DND-41 (cell line): ENCODE measurements at regions not wholly inside any gene's neighbourhood (a gene's known extent, or its start where the extent isn't known, plus 50 kb on each side); places are given as distances from the start of the nearest gene placed in this dataset.

Source experiments
- ATAC-seq: fragments of 200-7000 bp; cut with Tn5 transposase; 3 replicates; pipeline ENCODE4 v1.9.1; 2021; ENCODE audit warnings: low read depth; ENCODE audit not compliant: insufficient read depth
- DNase-seq: peaks from one replicate; pipeline ENCODE4 v3.0.0-alpha.2; 2020
- H2AFZ ChIP-seq: 2 replicates; pipeline ENCODE4 v1.6.0; 2012; ENCODE audit warnings: low read depth, low read length
- H3K27ac ChIP-seq: 2 replicates; pipeline ENCODE4 v1.5.1; 2012; ENCODE audit warnings: low read length, inconsistent platforms
- H3K27me3 ChIP-seq: fragments of 200-600 bp; sonication (generic); 2 replicates; pipeline ENCODE4 v1.6.0; 2012; ENCODE audit warnings: low read length, mild to moderate bottlenecking, inconsistent platforms; ENCODE audit not compliant: insufficient read depth, poor library complexity
- H3K36me3 ChIP-seq: 2 replicates; pipeline ENCODE4 v1.5.1; 2012; ENCODE audit warnings: low read length, inconsistent platforms; ENCODE audit not compliant: insufficient read depth
- H3K4me1 ChIP-seq: 2 replicates; pipeline ENCODE4 v1.5.1; 2012; ENCODE audit warnings: mild to moderate bottlenecking, low read length; ENCODE audit not compliant: insufficient read depth
- H3K4me2 ChIP-seq: 2 replicates; pipeline ENCODE4 v1.6.0; 2012; ENCODE audit warnings: mild to moderate bottlenecking, moderate library complexity, low read length, inconsistent platforms; ENCODE audit not compliant: insufficient read depth
- H3K4me3 ChIP-seq, 2 experiments: fragments of 200-600 bp in 1 of 2; shearing (Covaris generic) in 1 of 2; 2 replicates each; pipeline ENCODE4 v1.5.1; 2012 to 2016; ENCODE audit warnings: inconsistent platforms in 2 of 2, low read length in 2 of 2, mild to moderate bottlenecking in 2 of 2, low read depth in 1 of 2, moderate library complexity in 1 of 2
- H3K79me2 ChIP-seq: 2 replicates; pipeline ENCODE4 v1.6.0; 2012; ENCODE audit warnings: low read length, inconsistent platforms; ENCODE audit not compliant: insufficient read depth
- H3K9ac ChIP-seq: 2 replicates; pipeline ENCODE4 v1.6.0; 2012; ENCODE audit warnings: low read depth, mild to moderate bottlenecking, inconsistent platforms, low read length, moderate library complexity
- H3K9me3 ChIP-seq: 2 replicates; pipeline ENCODE4 v1.5.1; 2012; ENCODE audit warnings: low read length, moderate library complexity, mild to moderate bottlenecking, inconsistent platforms; ENCODE audit not compliant: insufficient read depth, severe bottlenecking
- H4K20me1 ChIP-seq: 2 replicates; pipeline ENCODE4 v1.6.0; 2012; ENCODE audit warnings: low read length; ENCODE audit not compliant: insufficient read depth
- CTCF ChIP-seq: IDR thresholded peaks from 2 replicates; pipeline ENCODE4 v1.5.1; 2012; ENCODE audit warnings: borderline replicate concordance, low read length, moderate library complexity, mild to moderate bottlenecking; ENCODE audit not compliant: poor library complexity, severe bottlenecking; ENCODE audit errors: extremely low read depth
- EZH2 ChIP-seq: IDR thresholded peaks from 3 replicates; pipeline ENCODE4 v1.6.1; 2012; ENCODE audit warnings: borderline replicate concordance, low read depth, mild to moderate bottlenecking, moderate library complexity, low read length, inconsistent platforms; ENCODE audit not compliant: severe bottlenecking

GRCh38 chr10:31140716-31141115, 109.1 kb upstream of the ZNF438 start:
- Histone ChIP-seq H4K20me1 (no peaks in the 10 kb centered on the region), H3K27ac (peak overlapping the region; percentile 99), H3K4me3 (no peak overlapping the region), H2AFZ (no peak overlapping the region), H3K9me3 (no peaks in the 10 kb centered on the region), H3K27me3 (no peaks in the 10 kb centered on the region), H3K9ac (peak overlapping the region; percentile 15; the same call in 1 of the 2 replicates), H3K4me2 (no peak overlapping the region), H3K79me2 (peaks cover 45% of the 10 kb centered on the region), H3K36me3 (no peaks in the 10 kb centered on the region), H3K4me1 (peaks cover 90% of the 10 kb centered on the region)
- DNase-seq: peak; percentile 7
- TF ChIP-seq CTCF (no peak), EZH2 (no peak)
- ATAC-seq: no peak

- no peak for ATAC-seq
- Histone ChIP-seq H3K27me3 (no peaks in the 10 kb centered on the region), H3K79me2 (peaks cover 54% of the 10 kb centered on the region), H3K4me1 (peaks cover 85% of the 10 kb centered on the region), H2AFZ (no peak overlapping the region), H3K27ac (peak overlapping the region; percentile 99), H3K9me3 (no peaks in the 10 kb centered on the region), H3K9ac (no peak overlapping the region), H4K20me1 (no peaks in the 10 kb centered on the region), H3K4me2 (no peak overlapping the region), H3K4me3 (no peak overlapping the region), H3K36me3 (no peaks in the 10 kb centered on the region; the same call in 1 of the 2 replicates)
- peak; percentile 3 for DNase-seq
- TF ChIP-seq EZH2: no peak
- TF ChIP-seq CTCF: no peak
Measured at GRCh38 chr10:31142026-31142425, 110.4 kb upstream of the ZNF438 start.

- H4K20me1 ChIP-seq: no peaks in the 10 kb centered on the region
- peaks cover 81% of the 10 kb centered on the region for H3K4me1 ChIP-seq
- TF ChIP-seq EZH2 (no peak), CTCF (no peak)
- H3K36me3 ChIP-seq: peaks cover 3% of the 10 kb centered on the region; the same call in 1 of the 2 replicates
- H3K4me3 ChIP-seq: peak overlapping the region in 1 of 2 experiments; percentile 19; a peak in 1 of 4 replicates
- H3K9me3 ChIP-seq: no peaks in the 10 kb centered on the region
- H3K79me2 ChIP-seq: peaks cover 68% of the 10 kb centered on the region
- peak overlapping the region; percentile 99 for H3K27ac ChIP-seq
- peak overlapping the region; percentile 53 for H3K9ac ChIP-seq
- no peaks in the 10 kb centered on the region for H3K27me3 ChIP-seq
- no peak overlapping the region for H2AFZ ChIP-seq
- peak overlapping the region; percentile 33 for H3K4me2 ChIP-seq
- DNase-seq: peak; percentile 80
- peak; percentile 68 for ATAC-seq
Measured at GRCh38 chr10:31143331-31143935, 111.8 kb upstream of the ZNF438 start.
